Activated B cell treated with CpG ODN at 0.5 μM for 24 hours (primary cell): ENCODE measurements at regions not wholly inside any gene's neighbourhood (a gene's known extent, or its start where the extent isn't known, plus 50 kb on each side); places are given as distances from the start of the nearest gene placed in this dataset.

Experiments
- ATAC-seq: fragments of 200-7000 bp; cut with Tn5 transposase; one replicate; pipeline ENCODE4 v1.10.0; 2021; ENCODE audit warnings: low read depth, mild to moderate bottlenecking, moderate library complexity
- CTCF ChIA-PET: fragments of 350-600 bp; sonication (Branson Sonifier 250); formaldehyde crosslinking; loops from one replicate; lab custom pipeline; 2021; ENCODE audit warnings: antibody characterized with exemption; lab: Charles Lee
- POLR2A ChIA-PET: fragments of 350-600 bp; sonication (Branson Sonifier 250); formaldehyde crosslinking; loops from one replicate; lab custom pipeline; 2021; ENCODE audit warnings: antibody characterized with exemption; lab: Charles Lee
- DNase-seq: peaks from one replicate; pipeline ENCODE4 v3.0.0; 2022
- H3K27ac Mint-ChIP-seq: one replicate; pipeline ENCODE4 v1.8.0; 2020; ENCODE audit warnings: mixed read lengths
- H3K27me3 Mint-ChIP-seq: one replicate; pipeline ENCODE4 v1.8.0; 2021; ENCODE audit warnings: mixed read lengths
- H3K36me3 Mint-ChIP-seq: one replicate; pipeline ENCODE4 v1.8.0; 2021; ENCODE audit warnings: low read depth, mixed read lengths
- H3K4me1 Mint-ChIP-seq: one replicate; pipeline ENCODE4 v1.8.0; 2021; ENCODE audit warnings: mixed read lengths
- H3K4me3 Mint-ChIP-seq: one replicate; pipeline ENCODE4 v1.8.0; 2020; ENCODE audit warnings: mild to moderate bottlenecking, mixed read lengths
- H3K9me3 Mint-ChIP-seq: one replicate; pipeline ENCODE4 v1.8.0; 2020; ENCODE audit warnings: mixed read lengths
- CTCF ChIP-seq: fragments of 200-600 bp; IDR thresholded peaks from one replicate; pipeline ENCODE4 v1.8.0; 2022; ENCODE audit warnings: antibody characterized with exemption, mild to moderate bottlenecking
- intact Hi-C: fragments of 100-400 bp; cut with micrococcal nuclease; formaldehyde crosslinking; loops from one replicate; pipeline ENCODE4 v1.15.1; 2024

- no peaks in the 10 kb centered on the region for H3K9me3 Mint-ChIP-seq
- H3K27me3 Mint-ChIP-seq, result no peaks in the 10 kb centered on the region
- ChIA-PET CTCF (no interaction called here), POLR2A (no interaction called here)
- no peak for TF ChIP-seq CTCF
- no peak overlapping the region for H3K27ac Mint-ChIP-seq
- ATAC-seq, result no peak
- no peak for DNase-seq
- H3K36me3 Mint-ChIP-seq, result no peaks in the 10 kb centered on the region
- H3K4me1 Mint-ChIP-seq, result no peaks in the 10 kb centered on the region
- no peak overlapping the region for H3K4me3 Mint-ChIP-seq
- intact Hi-C loops, result no loop called here
Observed at GRCh38 chr2:17065536-17065935, 399.9 kb upstream of the CYRIA start.

GRCh38 chr2:17061028-17061427 lies 395.4 kb upstream of the CYRIA start:
- Mint-ChIP-seq H3K27ac (no peak overlapping the region), H3K4me1 (peaks cover 28% of the 10 kb centered on the region), H3K27me3 (no peaks in the 10 kb centered on the region), H3K36me3 (no peaks in the 10 kb centered on the region), H3K9me3 (no peaks in the 10 kb centered on the region), H3K4me3 (no peak overlapping the region)
- TF ChIP-seq CTCF, result no peak
- no peak for ATAC-seq
- POLR2A ChIA-PET, result no interaction called here
- intact Hi-C loops, result no loop called here
- CTCF ChIA-PET, result interaction anchor here (1.4 kb wide), 1 partner anchor 286 kb away, joined by 3 read pairs; no protein-coding TSS in a partner anchor
- no peak for DNase-seq

GRCh38 chr2:17059458-17059857 lies 393.8 kb upstream of the CYRIA start:
- Mint-ChIP-seq H3K9me3 (no peaks in the 10 kb centered on the region), H3K4me1 (peaks cover 28% of the 10 kb centered on the region), H3K36me3 (no peaks in the 10 kb centered on the region), H3K4me3 (no peak overlapping the region), H3K27me3 (no peaks in the 10 kb centered on the region), H3K27ac (no peak overlapping the region)
- ChIA-PET CTCF (no interaction called here), POLR2A (no interaction called here)
- DNase-seq (no peak), ATAC-seq (no peak)
- TF ChIP-seq CTCF, result no peak
- intact Hi-C loops, result no loop called here

GRCh38 chr2:17058772-17059402 lies 393.3 kb upstream of the CYRIA start:
- Mint-ChIP-seq H3K27ac (no peak overlapping the region), H3K4me3 (no peak overlapping the region), H3K4me1 (peaks cover 28% of the 10 kb centered on the region), H3K27me3 (no peaks in the 10 kb centered on the region), H3K36me3 (no peaks in the 10 kb centered on the region), H3K9me3 (no peaks in the 10 kb centered on the region)
- DNase-seq, result no peak
- intact Hi-C loops, result no loop called here
- POLR2A ChIA-PET, result no interaction called here
- no peak for ATAC-seq
- CTCF ChIA-PET, result no interaction called here
- no peak for TF ChIP-seq CTCF

- intact Hi-C loops, result no loop called here
- no peak for ATAC-seq
- no peak for DNase-seq
- Mint-ChIP-seq H3K9me3 (no peaks in the 10 kb centered on the region), H3K36me3 (no peaks in the 10 kb centered on the region), H3K27me3 (no peaks in the 10 kb centered on the region), H3K27ac (no peak overlapping the region), H3K4me3 (no peak overlapping the region), H3K4me1 (peaks cover 28% of the 10 kb centered on the region)
- ChIA-PET CTCF (no interaction called here), POLR2A (interaction anchor here (0.7 kb wide), 1 partner anchor 135 kb away, joined by 3 read pairs; no protein-coding TSS in a partner anchor)
- no peak for TF ChIP-seq CTCF
Observed at GRCh38 chr2:17057109-17058017, 391.7 kb upstream of the CYRIA start.
